ENCODE measurements at regions not wholly inside any gene's neighbourhood (a gene's known extent, or its start where the extent isn't known, plus 50 kb on each side); places are given as distances from the start of the nearest gene placed in this dataset.

DNA sequence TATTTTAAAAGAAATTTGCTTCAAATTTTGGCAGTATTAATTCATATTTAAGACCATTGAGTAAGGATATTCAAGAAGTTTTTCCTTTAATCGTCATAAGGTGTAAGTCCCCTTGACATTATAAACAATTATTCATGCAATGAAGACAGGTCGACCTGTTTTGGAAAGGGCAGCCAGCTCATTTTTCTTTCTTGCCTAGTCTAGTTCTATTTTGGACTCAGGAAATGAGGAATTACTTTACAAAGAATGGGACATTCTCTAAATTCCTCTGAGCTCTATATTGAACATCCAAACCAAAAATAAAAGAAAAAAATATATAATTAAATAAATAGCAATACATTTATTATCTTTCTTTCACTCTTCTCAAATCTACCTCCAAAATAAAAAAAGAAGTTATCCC, 595.6 kb upstream of the KIF2B start:
- TF ChIP-seq, protein P1, sequence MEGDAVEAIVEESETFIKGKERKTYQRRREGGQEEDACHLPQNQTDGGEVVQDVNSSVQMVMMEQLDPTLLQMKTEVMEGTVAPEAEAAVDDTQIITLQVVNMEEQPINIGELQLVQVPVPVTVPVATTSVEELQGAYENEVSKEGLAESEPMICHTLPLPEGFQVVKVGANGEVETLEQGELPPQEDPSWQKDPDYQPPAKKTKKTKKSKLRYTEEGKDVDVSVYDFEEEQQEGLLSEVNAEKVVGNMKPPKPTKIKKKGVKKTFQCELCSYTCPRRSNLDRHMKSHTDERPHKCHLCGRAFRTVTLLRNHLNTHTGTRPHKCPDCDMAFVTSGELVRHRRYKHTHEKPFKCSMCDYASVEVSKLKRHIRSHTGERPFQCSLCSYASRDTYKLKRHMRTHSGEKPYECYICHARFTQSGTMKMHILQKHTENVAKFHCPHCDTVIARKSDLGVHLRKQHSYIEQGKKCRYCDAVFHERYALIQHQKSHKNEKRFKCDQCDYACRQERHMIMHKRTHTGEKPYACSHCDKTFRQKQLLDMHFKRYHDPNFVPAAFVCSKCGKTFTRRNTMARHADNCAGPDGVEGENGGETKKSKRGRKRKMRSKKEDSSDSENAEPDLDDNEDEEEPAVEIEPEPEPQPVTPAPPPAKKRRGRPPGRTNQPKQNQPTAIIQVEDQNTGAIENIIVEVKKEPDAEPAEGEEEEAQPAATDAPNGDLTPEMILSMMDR (IDR thresholded peaks at IDR 0.05) = no peak
- TF ChIP-seq POLR2A (IDR thresholded peaks at IDR 0.05) = no peak
